Smooth muscle cell (in vitro differentiated cells): ENCODE measurements at regions not wholly inside any gene's neighbourhood (a gene's known extent, or its start where the extent isn't known, plus 50 kb on each side); places are given as distances from the start of the nearest gene placed in this dataset.

Source experiments
- DNase-seq: peaks from one replicate; lab custom pipeline; 2025; ENCODE audit not compliant: unreplicated experiment; lab: John Stamatoyannopoulos, UW
- H2AFZ ChIP-seq: fragments of 200-600 bp; sonication (generic); 2 replicates; pipeline ENCODE4 v1.6.0; 2016; ENCODE audit warnings: antibody characterized with exemption, low read depth, mild to moderate bottlenecking
- H3F3A ChIP-seq: fragments of 200-600 bp; sonication (generic); 2 replicates; pipeline ENCODE4 v1.6.0; 2017; ENCODE audit warnings: antibody characterized with exemption, low read depth
- H3K27ac ChIP-seq: fragments of 200-600 bp; sonication (generic); 2 replicates; pipeline ENCODE4 v1.5.1; 2016; ENCODE audit warnings: low read depth, mild to moderate bottlenecking
- H3K27me3 ChIP-seq: fragments of 200-600 bp; sonication (generic); 2 replicates; pipeline ENCODE4 v1.6.1; 2016; ENCODE audit warnings: low read depth, mild to moderate bottlenecking
- H3K36me3 ChIP-seq: fragments of 200-600 bp; sonication (generic); 2 replicates; pipeline ENCODE4 v1.5.1; 2016; ENCODE audit warnings: low read depth
- H3K4me1 ChIP-seq: fragments of 200-600 bp; sonication (generic); 2 replicates; pipeline ENCODE4 v1.5.1; 2016; ENCODE audit warnings: low read depth
- H3K4me2 ChIP-seq: fragments of 200-600 bp; sonication (generic); 2 replicates; pipeline ENCODE4 v1.6.0; 2016; ENCODE audit warnings: mild to moderate bottlenecking
- H3K4me3 ChIP-seq: fragments of 200-600 bp; sonication (generic); 2 replicates; pipeline ENCODE4 v1.5.1; 2016; ENCODE audit warnings: mild to moderate bottlenecking
- H3K79me2 ChIP-seq: fragments of 200-600 bp; sonication (generic); 2 replicates; pipeline ENCODE4 v1.6.0; 2016; ENCODE audit warnings: low read depth, mild to moderate bottlenecking
- H3K9ac ChIP-seq: fragments of 200-600 bp; sonication (generic); 2 replicates; pipeline ENCODE4 v1.6.0; 2016; ENCODE audit warnings: low read depth
- H3K9me3 ChIP-seq: fragments of 200-600 bp; sonication (generic); replicated peaks from 2 replicates; pipeline ENCODE4 v1.5.1; 2016; ENCODE audit warnings: low read depth
- H4K20me1 ChIP-seq: fragments of 200-600 bp; sonication (generic); 2 replicates; pipeline ENCODE4 v1.6.0; 2016; ENCODE audit warnings: low read depth
- CTCF ChIP-seq: fragments of 200-600 bp; sonication (generic); IDR thresholded peaks from 2 replicates; pipeline ENCODE4 v1.5.1; 2017; ENCODE audit warnings: borderline replicate concordance, mild to moderate bottlenecking, antibody characterized with exemption; ENCODE audit not compliant: insufficient read depth, poor library complexity, severe bottlenecking
- WGBS: methylation state at CpG from one replicate; pipeline ENCODE4 v1.1.7; 2016; ENCODE audit warnings: low lambda C conversion rate; 5-methylcytosine and 5-hydroxymethylcytosine counted together

- no peak for TF ChIP-seq CTCF
- Histone ChIP-seq H3K27me3 (no peaks in the 10 kb centered on the region), H4K20me1 (no peaks in the 10 kb centered on the region), H3K4me1 (no peaks in the 10 kb centered on the region), H3K9ac (no peak overlapping the region), H3K79me2 (no peaks in the 10 kb centered on the region), H2AFZ (no peak overlapping the region), H3K9me3 (no peaks in the 10 kb centered on the region), H3K4me2 (no peak overlapping the region), H3K4me3 (no peak overlapping the region), H3F3A (no peaks in the 10 kb centered on the region), H3K27ac (no peak overlapping the region), H3K36me3 (no peaks in the 10 kb centered on the region)
- DNase-seq, result no peak
- 80% methylated on average over 6 of the region's 6 CpGs for WGBS
Observed at GRCh38 chr7:54637712-54638396, 95.7 kb downstream of the VSTM2A start.

GRCh38 chr7:54632696-54633095 lies 90.5 kb downstream of the VSTM2A start:
- Histone ChIP-seq H3K9ac (no peak overlapping the region), H4K20me1 (no peaks in the 10 kb centered on the region), H3K4me2 (no peak overlapping the region), H3K27ac (no peak overlapping the region), H3K27me3 (no peaks in the 10 kb centered on the region), H2AFZ (no peak overlapping the region), H3K4me3 (no peak overlapping the region), H3F3A (no peaks in the 10 kb centered on the region), H3K9me3 (no peaks in the 10 kb centered on the region), H3K36me3 (no peaks in the 10 kb centered on the region), H3K4me1 (no peaks in the 10 kb centered on the region), H3K79me2 (no peaks in the 10 kb centered on the region)
- no peak for TF ChIP-seq CTCF
- no peak for DNase-seq
- WGBS, result 46% methylated on average over 4 of the region's 4 CpGs

- Histone ChIP-seq H3K4me3 (no peak overlapping the region), H3F3A (no peaks in the 10 kb centered on the region), H3K9me3 (no peaks in the 10 kb centered on the region), H3K4me2 (no peak overlapping the region), H3K27me3 (no peaks in the 10 kb centered on the region), H3K27ac (no peak overlapping the region), H3K79me2 (no peaks in the 10 kb centered on the region), H2AFZ (no peak overlapping the region), H3K9ac (no peak overlapping the region), H3K4me1 (no peaks in the 10 kb centered on the region), H4K20me1 (no peaks in the 10 kb centered on the region), H3K36me3 (no peaks in the 10 kb centered on the region)
- DNase-seq, result no peak
- TF ChIP-seq CTCF, result no peak
- WGBS, result 80% methylated on average over 4 of the region's 4 CpGs
Observed at GRCh38 chr7:54629771-54630170, 87.6 kb downstream of the VSTM2A start.

- Histone ChIP-seq H3K79me2 (no peaks in the 10 kb centered on the region), H3K4me1 (no peaks in the 10 kb centered on the region), H3K36me3 (no peaks in the 10 kb centered on the region), H3K4me3 (no peak overlapping the region), H3K27ac (no peak overlapping the region), H2AFZ (no peak overlapping the region), H3K9ac (no peak overlapping the region), H3K27me3 (no peaks in the 10 kb centered on the region), H3K4me2 (no peak overlapping the region), H4K20me1 (no peaks in the 10 kb centered on the region), H3F3A (no peaks in the 10 kb centered on the region), H3K9me3 (no peaks in the 10 kb centered on the region)
- DNase-seq, result no peak
- TF ChIP-seq CTCF, result no peak
- WGBS, result 79% methylated on average over 3 of the region's 3 CpGs
Observed at GRCh38 chr7:54622696-54623309, 80.6 kb downstream of the VSTM2A start.
